ENCODE measurements at regions not wholly inside any gene's neighbourhood (a gene's known extent, or its start where the extent isn't known, plus 50 kb on each side); places are given as distances from the start of the nearest gene placed in this dataset.

DNA sequence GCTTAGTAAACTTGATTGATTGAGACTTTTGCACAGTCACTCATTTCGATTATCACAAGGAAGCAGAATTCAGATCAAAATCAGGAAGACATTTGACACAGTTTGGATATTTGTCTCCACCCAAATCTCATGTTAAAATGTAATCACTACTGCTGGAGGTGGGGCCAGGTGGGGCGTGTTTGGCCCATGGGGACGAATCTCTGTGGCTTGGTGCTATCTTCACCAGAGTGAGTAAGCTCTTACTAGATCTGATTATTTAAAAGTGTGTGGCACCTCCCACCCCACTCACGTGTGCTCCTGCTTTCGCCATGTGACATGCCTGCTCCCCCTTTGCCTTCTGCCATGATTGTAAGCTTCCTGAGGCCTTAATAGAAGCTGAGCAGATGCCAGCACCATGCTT lies 291.4 kb downstream of the PCNX1 start:
- TF ChIP-seq POLR2A (IDR thresholded peaks at IDR 0.05): no peak
- TF ChIP-seq, protein P1, sequence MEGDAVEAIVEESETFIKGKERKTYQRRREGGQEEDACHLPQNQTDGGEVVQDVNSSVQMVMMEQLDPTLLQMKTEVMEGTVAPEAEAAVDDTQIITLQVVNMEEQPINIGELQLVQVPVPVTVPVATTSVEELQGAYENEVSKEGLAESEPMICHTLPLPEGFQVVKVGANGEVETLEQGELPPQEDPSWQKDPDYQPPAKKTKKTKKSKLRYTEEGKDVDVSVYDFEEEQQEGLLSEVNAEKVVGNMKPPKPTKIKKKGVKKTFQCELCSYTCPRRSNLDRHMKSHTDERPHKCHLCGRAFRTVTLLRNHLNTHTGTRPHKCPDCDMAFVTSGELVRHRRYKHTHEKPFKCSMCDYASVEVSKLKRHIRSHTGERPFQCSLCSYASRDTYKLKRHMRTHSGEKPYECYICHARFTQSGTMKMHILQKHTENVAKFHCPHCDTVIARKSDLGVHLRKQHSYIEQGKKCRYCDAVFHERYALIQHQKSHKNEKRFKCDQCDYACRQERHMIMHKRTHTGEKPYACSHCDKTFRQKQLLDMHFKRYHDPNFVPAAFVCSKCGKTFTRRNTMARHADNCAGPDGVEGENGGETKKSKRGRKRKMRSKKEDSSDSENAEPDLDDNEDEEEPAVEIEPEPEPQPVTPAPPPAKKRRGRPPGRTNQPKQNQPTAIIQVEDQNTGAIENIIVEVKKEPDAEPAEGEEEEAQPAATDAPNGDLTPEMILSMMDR (IDR thresholded peaks at IDR 0.05): no peak

Data from lower leg skin (tissue), 3 donors.